RWPE2 (cell line): ENCODE measurements at regions not wholly inside any gene's neighbourhood (a gene's known extent, or its start where the extent isn't known, plus 50 kb on each side); places are given as distances from the start of the nearest gene placed in this dataset.
"Not testable (repeated sequence)": the region's sequence is repeated elsewhere in the genome, so short reads cannot be mapped to it uniquely, and the experiment has no call there.

Experiments
- ATAC-seq: fragments of 200-7000 bp; cut with Tn5 transposase; 3 replicates; pipeline ENCODE4 v1.9.1; 2021; ENCODE audit warnings: low read depth
- DNase-seq: peaks from one replicate; pipeline ENCODE4 v3.0.0-alpha.2; 2020; ENCODE audit warnings: low spot score
- H3K27ac ChIP-seq: fragments of 450-650 bp; 2 replicates; pipeline ENCODE4 v1.5.1; 2017; ENCODE audit warnings: mild to moderate bottlenecking; ENCODE audit not compliant: poor library complexity, severe bottlenecking
- H3K27me3 ChIP-seq: fragments of 250-450 bp; sonication (Bioruptor Pico); 2 replicates; pipeline ENCODE4 v1.5.1; 2021; ENCODE audit warnings: mild to moderate bottlenecking, moderate library complexity; ENCODE audit not compliant: insufficient read depth, poor library complexity, severe bottlenecking
- H3K36me3 ChIP-seq: fragments of 250-450 bp; sonication (Bioruptor Pico); 2 replicates; pipeline ENCODE4 v1.5.1; 2020; ENCODE audit warnings: low read depth, mild to moderate bottlenecking, moderate library complexity
- H3K4me1 ChIP-seq: fragments of 250-450 bp; sonication (Bioruptor Pico); 2 replicates; pipeline ENCODE4 v1.5.1; 2021; ENCODE audit warnings: mild to moderate bottlenecking, moderate library complexity; ENCODE audit not compliant: insufficient read depth, poor library complexity, severe bottlenecking
- H3K4me3 ChIP-seq: fragments of 250-450 bp; sonication (Bioruptor Pico); 2 replicates; pipeline ENCODE4 v1.5.1; 2021; ENCODE audit warnings: mild to moderate bottlenecking, moderate library complexity; ENCODE audit not compliant: severe bottlenecking
- H3K9me3 ChIP-seq: fragments of 250-450 bp; sonication (Bioruptor Pico); 2 replicates; pipeline ENCODE4 v1.5.1; 2021; ENCODE audit warnings: mild to moderate bottlenecking, moderate library complexity; ENCODE audit not compliant: severe bottlenecking
- CTCF ChIP-seq: fragments of 450-650 bp; IDR thresholded peaks from one replicate; pipeline ENCODE4 v1.5.1; 2017; ENCODE audit warnings: mild to moderate bottlenecking, moderate library complexity; ENCODE audit not compliant: poor library complexity, severe bottlenecking

GRCh38 chr21:20292280-20292679 lies 705.9 kb upstream of the NCAM2 start:
- no peaks in the 10 kb centered on the region for H3K4me1 ChIP-seq

GRCh38 chr21:20292854-20293253 lies 705.4 kb upstream of the NCAM2 start:
- not testable (repeated sequence) for H3K4me1 ChIP-seq, DNase-seq, H3K9me3 ChIP-seq, ATAC-seq, H3K4me3 ChIP-seq, H3K36me3 ChIP-seq, H3K27ac ChIP-seq, H3K27me3 ChIP-seq

More at GRCh38 chr21:20292280-20292679, 705.9 kb upstream of the NCAM2 start:
- no peak overlapping the region for H3K4me3 ChIP-seq
- no peak overlapping the region for H3K27ac ChIP-seq
- H3K36me3 ChIP-seq = no peaks in the 10 kb centered on the region
- H3K27me3 ChIP-seq = peaks cover 3% of the 10 kb centered on the region
- ATAC-seq (no peak), DNase-seq (no peak)
- no peaks in the 10 kb centered on the region for H3K9me3 ChIP-seq
- TF ChIP-seq CTCF = no peak

GRCh38 chr21:20301395-20301794 lies 696.8 kb upstream of the NCAM2 start:
- H3K9me3 ChIP-seq = no peaks in the 10 kb centered on the region
- H3K4me1 ChIP-seq = no peaks in the 10 kb centered on the region
- no peak for TF ChIP-seq CTCF
- peaks cover 3% of the 10 kb centered on the region for H3K27me3 ChIP-seq
- no peak overlapping the region for H3K27ac ChIP-seq
- H3K4me3 ChIP-seq = no peak overlapping the region
- no peaks in the 10 kb centered on the region for H3K36me3 ChIP-seq
- ATAC-seq (no peak), DNase-seq (no peak)

GRCh38 chr21:20302084-20302483 lies 696.1 kb upstream of the NCAM2 start:
- no peak for TF ChIP-seq CTCF
- H3K27me3 ChIP-seq = no peaks in the 10 kb centered on the region
- H3K9me3 ChIP-seq = no peaks in the 10 kb centered on the region
- DNase-seq = no peak
- no peak for ATAC-seq
- no peak overlapping the region for H3K4me3 ChIP-seq
- no peaks in the 10 kb centered on the region for H3K36me3 ChIP-seq
- no peak overlapping the region for H3K27ac ChIP-seq
- no peaks in the 10 kb centered on the region for H3K4me1 ChIP-seq

DNA sequence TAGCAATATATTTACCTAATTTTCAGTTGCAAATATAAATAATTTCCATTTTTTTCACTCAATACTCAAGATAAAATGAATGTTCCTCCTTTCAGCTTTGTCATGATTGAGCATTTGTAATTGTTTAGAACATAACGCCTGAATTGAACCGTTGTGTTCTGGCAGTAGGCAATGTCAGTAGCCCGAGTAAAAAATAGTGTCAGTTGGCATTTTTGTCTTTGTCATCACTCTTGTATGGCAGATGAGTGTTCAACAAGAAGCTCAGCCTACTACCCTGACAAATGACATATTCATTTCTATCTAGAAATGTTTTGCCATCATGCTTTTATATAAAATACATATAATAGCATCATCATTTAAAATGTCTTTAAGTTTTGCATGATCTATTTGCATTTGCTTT lies 691.4 kb upstream of the NCAM2 start:
- no peaks in the 10 kb centered on the region for H3K27me3 ChIP-seq
- TF ChIP-seq CTCF = no peak
- H3K27ac ChIP-seq = no peak overlapping the region
- ATAC-seq (no peak), DNase-seq (no peak)
- H3K4me1 ChIP-seq = no peaks in the 10 kb centered on the region
- no peaks in the 10 kb centered on the region for H3K36me3 ChIP-seq
- H3K4me3 ChIP-seq = no peak overlapping the region
- no peaks in the 10 kb centered on the region for H3K9me3 ChIP-seq
